Activated naive CD4-positive, alpha-beta T cell (primary cell): ENCODE measurements at regions not wholly inside any gene's neighbourhood (a gene's known extent, or its start where the extent isn't known, plus 50 kb on each side); places are given as distances from the start of the nearest gene placed in this dataset.

Source experiments
- DNase-seq, 4 experiments: peaks; one replicate each; lab custom pipeline; 2025; lab: John Stamatoyannopoulos, UW

DNA sequence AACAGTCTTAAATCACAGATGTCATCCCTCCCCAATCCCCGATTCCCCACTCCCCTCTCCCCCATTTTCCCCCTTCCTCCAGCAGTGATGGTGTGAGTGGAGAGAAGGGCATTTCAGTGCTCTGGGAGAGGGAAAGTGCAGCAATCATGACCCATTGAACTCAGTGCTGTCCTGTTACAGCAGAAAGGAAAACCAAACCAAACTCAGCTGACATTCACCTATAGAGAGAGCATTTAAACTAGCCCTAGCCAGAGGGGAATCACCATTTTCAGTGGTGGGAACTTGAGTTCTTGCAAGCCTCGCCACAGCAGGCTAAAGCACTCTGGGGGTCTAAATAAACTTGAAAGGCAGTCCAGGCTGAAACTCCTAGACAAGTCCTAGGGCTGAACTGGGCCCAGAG, 129.9 kb upstream of the COL21A1 start:
- DNase-seq: no peak

GRCh38 chr6:56375806-56376205, 128.4 kb upstream of the COL21A1 start:
- DNase-seq: no peak

DNA sequence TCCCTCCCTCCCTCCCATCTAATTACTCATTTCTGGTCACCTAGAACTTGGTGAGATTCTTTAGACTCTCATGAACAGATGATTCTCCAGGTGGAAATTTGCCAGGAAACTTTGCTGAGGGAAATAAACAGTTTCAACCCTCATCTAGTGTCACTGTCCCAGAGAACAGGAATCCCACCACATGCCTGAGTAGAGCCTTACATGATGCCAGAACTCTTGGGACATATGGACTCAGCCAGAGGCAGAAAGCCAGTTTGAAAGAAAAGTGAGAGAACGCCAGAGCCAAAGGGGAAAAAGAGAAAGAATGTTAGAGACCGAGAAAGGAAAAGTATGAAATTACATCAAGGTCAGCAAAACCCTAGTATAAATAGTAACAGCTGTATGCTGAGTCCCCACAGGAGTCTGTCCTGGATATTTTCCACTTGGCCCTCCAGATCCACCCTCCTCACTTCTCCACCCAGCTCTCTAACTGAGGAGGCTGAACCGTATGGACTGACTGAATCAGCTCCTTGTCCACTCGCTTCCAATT, 127.5 kb upstream of the COL21A1 start:
- no peak for DNase-seq

GRCh38 chr6:56372406-56372995, 125.1 kb upstream of the COL21A1 start:
- no peak for DNase-seq

DNA sequence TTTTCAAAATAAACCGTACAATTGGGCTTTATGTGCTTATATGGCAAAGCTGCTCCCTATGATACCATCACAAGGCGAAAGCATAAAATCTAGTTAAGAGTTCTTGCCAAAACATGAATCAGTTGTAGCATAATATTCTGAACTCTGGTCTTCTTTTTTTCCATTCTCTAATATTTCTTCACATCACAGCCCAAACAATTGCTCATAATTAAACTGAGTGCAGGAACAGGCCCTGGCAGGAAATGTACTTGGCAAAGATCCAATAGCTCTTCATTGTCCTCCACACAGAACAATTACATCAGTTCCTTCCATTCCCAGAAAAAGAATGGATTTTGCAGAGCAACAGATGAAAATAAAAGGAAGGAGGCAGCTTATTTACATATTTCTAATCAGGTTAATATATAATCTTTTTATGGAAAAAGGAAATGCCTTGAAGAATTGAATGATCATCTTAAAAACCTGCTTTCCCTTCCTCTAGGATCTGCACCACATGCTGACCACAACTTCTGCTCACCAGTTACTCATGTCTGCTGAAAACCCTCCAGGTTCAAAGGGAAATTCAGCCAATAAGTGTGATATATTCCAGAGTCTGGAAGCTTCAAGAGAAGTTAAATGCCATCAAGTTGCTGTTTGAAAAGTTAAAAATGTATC, 123.3 kb upstream of the COL21A1 start:
- no peak for DNase-seq

- no peak for DNase-seq
Observed at GRCh38 chr6:56370127-56370540, 122.8 kb upstream of the COL21A1 start.

DNA sequence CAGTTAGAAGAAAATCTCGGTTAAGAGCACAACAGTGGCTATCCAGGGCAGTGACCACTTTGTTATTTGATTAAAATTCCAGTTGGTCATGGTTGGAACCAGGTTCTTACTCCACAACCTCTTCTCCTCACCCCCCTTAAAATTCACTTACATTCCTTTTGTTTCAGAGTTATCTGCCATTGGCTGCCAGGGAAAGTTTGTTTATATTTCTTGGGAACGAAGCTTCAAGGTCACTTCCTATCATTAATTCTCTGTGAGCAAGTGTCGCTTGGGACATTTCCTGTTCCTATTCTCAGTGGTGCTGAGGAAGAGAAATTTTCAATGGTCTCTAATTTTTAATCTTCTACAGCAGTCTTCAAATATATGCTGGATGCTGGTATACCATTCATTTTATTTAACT, 121.1 kb upstream of the COL21A1 start:
- DNase-seq: no peak

DNA sequence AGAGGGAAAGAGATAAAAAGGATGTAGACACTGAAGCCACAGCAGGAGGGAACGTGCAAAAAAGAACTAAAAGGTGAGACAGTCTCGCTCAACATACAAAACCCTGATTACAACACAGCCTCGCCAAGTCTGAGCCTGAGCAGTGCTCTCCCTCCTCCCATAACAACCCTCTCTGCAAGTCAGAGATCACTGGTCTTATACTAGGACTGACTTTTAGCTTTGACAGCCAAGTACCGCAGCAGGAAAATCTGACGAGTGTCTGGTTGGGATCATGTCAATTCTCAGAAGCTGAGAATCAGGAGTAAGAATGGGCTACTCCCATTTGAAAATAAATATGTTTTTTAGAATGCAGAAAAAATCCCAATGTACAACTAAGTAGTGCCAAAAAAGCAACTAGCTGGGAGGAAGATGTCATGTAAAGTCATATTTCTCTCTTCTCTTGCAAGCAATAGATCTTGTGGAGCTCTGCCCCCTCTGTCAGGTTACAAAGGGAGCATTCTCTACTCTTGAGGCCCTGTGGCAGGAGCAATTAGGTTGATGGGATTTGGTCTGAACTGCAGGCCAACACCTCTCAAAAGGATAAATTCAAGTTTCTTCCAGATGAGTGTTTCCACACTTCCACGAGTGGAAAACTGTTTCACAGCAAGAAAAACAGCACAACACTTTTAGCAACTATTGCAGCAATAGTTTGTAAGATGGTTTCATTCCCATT, 118.9 kb upstream of the COL21A1 start:
- no peak for DNase-seq

- DNase-seq: no peak
Observed at GRCh38 chr6:56364827-56365339, 117.5 kb upstream of the COL21A1 start.

GRCh38 chr6:56364431-56364826, 117.0 kb upstream of the COL21A1 start:
- no peak for DNase-seq

DNA sequence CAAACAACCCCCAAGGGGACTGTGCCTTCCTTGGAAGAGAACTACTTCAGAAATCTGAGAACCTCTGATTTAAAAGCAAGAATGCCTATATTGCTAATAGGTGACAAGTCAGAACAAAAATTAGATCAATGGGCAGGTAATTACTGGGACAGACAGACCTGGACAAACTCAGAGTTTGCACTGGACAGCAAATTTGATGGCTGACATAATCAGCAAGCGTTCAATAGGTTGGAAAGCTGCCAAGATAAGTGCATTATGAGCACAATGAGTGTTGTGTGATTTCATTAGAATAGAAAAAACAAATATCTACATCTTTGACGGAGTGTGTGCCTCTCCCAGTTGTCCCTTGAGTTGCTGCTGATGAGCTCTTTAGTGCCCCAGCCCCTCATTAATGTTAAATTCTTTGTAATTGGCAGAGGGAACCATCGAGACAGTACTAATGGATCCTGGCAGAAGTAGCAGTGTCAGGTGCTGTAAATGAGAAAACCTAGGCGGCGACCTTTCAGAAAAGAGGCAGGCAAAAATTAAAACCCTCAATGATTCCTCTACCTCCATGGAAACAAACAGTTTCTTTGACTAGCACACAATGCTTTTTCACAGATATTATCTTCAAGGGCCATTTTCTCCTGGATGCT, 116.5 kb upstream of the COL21A1 start:
- DNase-seq: no peak

- DNase-seq: no peak
Observed at GRCh38 chr6:56361812-56362211, 114.4 kb upstream of the COL21A1 start.

DNA sequence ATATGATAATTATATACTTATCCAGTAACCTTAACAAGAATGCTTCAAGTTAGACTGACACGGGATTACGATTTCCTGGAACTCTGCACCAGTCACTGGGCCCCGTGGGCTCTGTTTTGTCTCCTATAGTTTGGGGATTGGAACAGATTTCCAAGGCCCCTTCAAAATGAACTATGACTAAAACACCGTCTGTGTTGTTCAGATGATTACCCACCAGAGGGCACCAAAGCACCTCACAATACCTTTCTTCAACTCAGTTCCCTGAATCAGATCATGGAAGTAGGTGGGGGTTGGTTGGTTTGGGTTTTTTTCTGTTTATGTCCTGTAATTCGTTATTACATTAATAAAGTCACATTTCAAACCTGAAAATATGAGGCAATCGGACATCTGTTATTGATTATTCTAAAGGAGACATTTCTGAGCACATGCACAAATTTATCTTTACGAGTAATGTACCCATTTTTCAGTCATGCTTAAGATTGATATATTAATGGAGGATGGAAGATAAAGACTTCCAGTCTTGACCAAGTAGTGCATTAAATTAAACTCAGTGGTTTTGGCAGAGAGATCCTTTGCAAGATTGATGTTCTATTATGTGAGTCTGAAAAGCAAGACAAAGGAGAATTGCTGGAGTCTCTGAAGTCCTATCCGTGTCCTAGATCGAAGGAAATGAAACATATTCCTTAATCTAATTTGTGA, 112.0 kb upstream of the COL21A1 start:
- peak in 3 of 4 experiments; percentile 1 to 24 (median 6) for DNase-seq

GRCh38 chr6:56357616-56358373, 110.4 kb upstream of the COL21A1 start:
- no peak for DNase-seq

DNA sequence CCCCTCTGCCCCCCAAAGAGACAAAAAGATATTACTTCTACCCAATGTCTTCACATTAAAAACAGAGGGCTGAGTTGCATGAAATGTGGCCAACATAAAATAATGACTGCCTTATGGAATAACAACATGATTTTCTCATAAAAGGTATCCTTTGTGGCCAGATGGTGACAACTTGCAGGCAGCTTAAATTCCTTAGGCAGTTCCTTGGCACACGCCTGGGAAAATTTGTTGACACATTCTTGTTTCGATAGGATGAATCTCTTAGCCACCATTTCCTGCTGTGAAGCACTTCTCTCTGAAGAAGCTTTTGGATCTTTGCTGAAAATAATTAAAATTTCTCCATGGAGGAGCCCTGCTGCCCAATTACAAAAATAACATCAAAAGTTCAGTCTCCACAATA, 109.0 kb upstream of the COL21A1 start:
- no peak for DNase-seq

DNA sequence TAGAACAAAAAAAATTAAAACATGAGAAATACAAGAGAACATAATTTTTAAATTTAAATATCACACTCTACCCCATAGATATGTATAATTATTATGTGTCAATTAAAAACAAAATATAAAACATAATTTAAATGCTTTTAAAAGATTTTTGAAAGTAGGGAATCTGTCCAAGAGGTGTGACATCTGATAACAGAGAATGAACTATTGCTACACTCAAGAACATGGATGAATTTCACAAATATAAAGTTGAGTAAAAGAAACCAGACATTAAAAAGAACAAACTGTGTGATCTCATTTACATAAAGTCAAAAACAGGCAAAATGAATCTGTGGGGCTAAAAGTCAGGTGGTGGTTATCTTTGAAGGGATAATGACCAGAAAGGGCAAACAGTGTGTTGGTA, 106.5 kb upstream of the COL21A1 start:
- DNase-seq: no peak

- no peak for DNase-seq
Observed at GRCh38 chr6:56350628-56351260, 103.4 kb upstream of the COL21A1 start.

GRCh38 chr6:56349194-56349593, 101.8 kb upstream of the COL21A1 start:
- no peak for DNase-seq

- DNase-seq: no peak
Observed at GRCh38 chr6:56348578-56348977, 101.2 kb upstream of the COL21A1 start.

DNA sequence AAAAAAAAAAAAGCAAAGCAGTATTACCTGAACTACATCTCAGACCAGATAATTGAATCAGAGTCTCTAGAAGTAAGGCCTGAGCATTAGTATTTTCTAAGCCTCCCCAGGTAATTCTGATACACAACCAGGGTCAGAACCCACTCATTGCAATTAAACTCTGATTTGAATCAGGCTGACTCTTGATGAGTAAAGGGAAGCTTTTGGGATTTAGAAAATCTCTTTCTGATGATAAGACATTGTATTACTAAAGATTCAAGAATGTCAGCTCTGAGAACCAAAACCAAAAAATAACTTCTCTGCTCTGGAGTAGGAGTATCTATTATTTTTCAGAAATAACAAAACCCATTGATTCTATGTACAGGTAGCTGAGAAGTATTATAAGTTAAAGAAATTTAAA, 100.1 kb upstream of the COL21A1 start:
- no peak for DNase-seq

DNA sequence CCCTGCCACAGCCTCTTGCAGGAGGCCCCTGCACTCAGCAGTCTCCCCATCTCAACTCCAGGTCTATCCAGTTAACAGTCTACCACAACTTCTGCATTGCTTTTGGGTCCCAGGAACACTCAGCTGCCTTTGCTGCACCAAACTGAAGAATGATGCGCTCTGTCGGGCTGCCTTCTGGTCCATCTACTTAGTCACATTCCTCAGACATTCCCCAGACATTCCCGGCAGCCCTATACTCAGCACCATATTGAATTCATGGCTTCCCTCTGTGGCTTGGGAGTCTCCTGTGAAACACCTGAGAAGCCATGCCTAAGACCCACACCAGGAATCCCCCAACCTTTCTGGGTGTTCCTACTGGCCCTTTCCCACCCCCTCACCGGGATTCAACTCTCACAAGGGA, 99.6 kb upstream of the COL21A1 start:
- no peak for DNase-seq
